GM12878 (cell line): ENCODE measurements at regions not wholly inside any gene's neighbourhood (a gene's known extent, or its start where the extent isn't known, plus 50 kb on each side); places are given as distances from the start of the nearest gene placed in this dataset.

Experiments used
- ATAC-seq: fragments of 200-7000 bp; cut with Tn5 transposase; 3 replicates; pipeline ENCODE4 v1.9.1; 2020; ENCODE audit warnings: mild to moderate bottlenecking, moderate library complexity
- BruUV-seq: library from RNA; stranded (reverse); fragments of 400-500 nt; replicated peaks from 2 replicates; lab custom pipeline; 2021; lab: Mats Ljungman, UMichigan
- CTCF ChIA-PET: fragments of 300-600 bp; sonication (Branson Sonifier 250); formaldehyde crosslinking; extraction: SDS; loops from one replicate; lab custom pipeline; 2021; ENCODE audit warnings: inconsistent platforms; lab: Yijun Ruan, JAX
- POLR2A ChIA-PET: fragments of 350-600 bp; formaldehyde crosslinking; extraction: SDS; loops from one replicate; lab custom pipeline; 2021; ENCODE audit warnings: inconsistent platforms; lab: Charles Lee
- RAD21 ChIA-PET: fragments of 300-600 bp; sonication (Branson Sonifier 250); formaldehyde crosslinking; loops from one replicate; lab custom pipeline; 2023; ENCODE audit warnings: antibody characterized with exemption; ENCODE audit not compliant: unreplicated experiment; lab: Charles Lee
- SMC1A ChIA-PET: fragments of 300-600 bp; sonication (Branson Sonifier 250); formaldehyde crosslinking; loops from one replicate; lab custom pipeline; 2023; ENCODE audit not compliant: unreplicated experiment, uncharacterized antibody; lab: Charles Lee
- DNase-seq: peaks from one replicate; pipeline ENCODE4 v3.0.0-alpha.2; 2011; ENCODE audit warnings: low read depth, low spot score
- FAIRE-seq: peaks from 3 replicates; lab custom pipeline; 2011; peaks lifted over from hg19 to GRCh38; lab: Jason Lieb, UNC
- H2AFZ ChIP-seq: 2 replicates; pipeline ENCODE4 v1.6.0; 2011; ENCODE audit warnings: low read depth, low read length, control low read depth; ENCODE audit not compliant: control insufficient read depth
- H3K27ac ChIP-seq: 2 replicates; pipeline ENCODE4 v1.5.1; 2011; ENCODE audit warnings: control low read depth; ENCODE audit not compliant: control insufficient read depth, insufficient read depth
- H3K27me3 ChIP-seq, 2 experiments: replicated peaks in 1 of 2; 2 replicates each; pipeline versions ENCODE4 v1.6.0 to v1.6.1; 2011; ENCODE audit warnings: low read length in 1 of 2; ENCODE audit not compliant: control insufficient read depth in 2 of 2, insufficient read depth in 2 of 2
- H3K36me3 ChIP-seq, 2 experiments: 2 replicates each; pipeline ENCODE4 v1.5.1; 2011; ENCODE audit warnings: low read length in 1 of 2; ENCODE audit not compliant: control insufficient read depth in 2 of 2, insufficient read depth in 2 of 2
- H3K4me1 ChIP-seq: 2 replicates; pipeline ENCODE4 v1.6.1; 2011; ENCODE audit warnings: mild to moderate bottlenecking, low read length, moderate library complexity, mixed read lengths; ENCODE audit not compliant: control insufficient read depth, insufficient read depth
- H3K4me2 ChIP-seq: 2 replicates; pipeline ENCODE4 v1.6.0; 2011; ENCODE audit warnings: control low read depth; ENCODE audit not compliant: control insufficient read depth, insufficient read depth
- H3K4me3 ChIP-seq: fragments of 200-600 bp; sonication (generic); 2 replicates; pipeline ENCODE4 v1.5.1; 2016
- H3K79me2 ChIP-seq: 2 replicates; pipeline ENCODE4 v1.6.0; 2011; ENCODE audit warnings: low read length; ENCODE audit not compliant: control insufficient read depth, insufficient read depth
- H3K9ac ChIP-seq: 2 replicates; pipeline ENCODE4 v1.8.0; 2011; ENCODE audit warnings: low read length, control low read depth, mixed read lengths; ENCODE audit not compliant: control insufficient read depth, insufficient read depth
- H3K9me3 ChIP-seq: replicated peaks from 3 replicates; pipeline ENCODE4 v1.5.1; 2011; ENCODE audit warnings: mild to moderate bottlenecking, low read length; ENCODE audit not compliant: control insufficient read depth, insufficient read depth
- H4K20me1 ChIP-seq: 2 replicates; pipeline ENCODE4 v1.6.0; 2011; ENCODE audit not compliant: control insufficient read depth, insufficient read depth
- CBFB ChIP-seq: IDR thresholded peaks from 2 replicates; pipeline ENCODE4 v1.6.1; 2016; ENCODE audit warnings: antibody characterized with exemption, low read depth
- HCFC1 ChIP-seq: fragments of 150-350 bp; IDR thresholded peaks from 2 replicates; pipeline ENCODE4 v1.6.1; 2014; ENCODE audit warnings: low read length
- IRF4 ChIP-seq: IDR thresholded peaks from 2 replicates; pipeline ENCODE4 v1.6.1; 2011; ENCODE audit warnings: low read depth, low read length
- MEF2B ChIP-seq: fragments of 450-650 bp; IDR thresholded peaks from 2 replicates; pipeline ENCODE4 v1.6.1; 2018; ENCODE audit warnings: mild to moderate bottlenecking, moderate library complexity; ENCODE audit not compliant: partially characterized antibody, poor library complexity, severe bottlenecking
- MYC ChIP-seq: IDR thresholded peaks from 2 replicates; pipeline ENCODE4 v1.6.1; 2011; ENCODE audit warnings: mild to moderate bottlenecking, low read length, moderate library complexity, inconsistent platforms; ENCODE audit not compliant: insufficient read depth, insufficient replicate concordance, insufficient read length, severe bottlenecking
- SUZ12 ChIP-seq: fragments of 200-600 bp; sonication (generic); IDR thresholded peaks from one replicate; pipeline ENCODE4 v1.6.1; 2018; ENCODE audit warnings: antibody characterized with exemption, mild to moderate bottlenecking; ENCODE audit not compliant: unreplicated experiment
- WGBS: methylation state at CpG from one replicate; pipeline ENCODE4 v1.1.6; 2016; ENCODE audit warnings: low lambda C conversion rate; ENCODE audit not compliant: insufficient replicate concordance, insufficient coverage; ENCODE audit errors: missing lambda C conversion rate; 5-methylcytosine and 5-hydroxymethylcytosine counted together
- in situ Hi-C: fragments of 300-500 bp; cut with MboI; formaldehyde crosslinking; loops from 9 replicates; pipeline ENCODE4 v1.14.3; 2018; ENCODE audit warnings: mixed read lengths
- intact Hi-C: fragments of 100-400 bp; cut with micrococcal nuclease; formaldehyde crosslinking; loops from one replicate; pipeline ENCODE4 v1.14.2; 2022; ENCODE audit not compliant: unreplicated experiment
- TF ChIP-seq, protein P1 (sequence below): fragments of 450-650 bp; IDR thresholded peaks from 2 replicates; pipeline ENCODE4 v1.6.1; 2017; ENCODE audit warnings: mild to moderate bottlenecking, low read depth, inconsistent platforms; ENCODE audit not compliant: poor library complexity, severe bottlenecking
- TF ChIP-seq, protein P2 (sequence below): fragments of 450-650 bp; IDR thresholded peaks from 2 replicates; pipeline ENCODE4 v1.6.1; 2018; ENCODE audit warnings: borderline replicate concordance, mild to moderate bottlenecking; ENCODE audit not compliant: partially characterized antibody
- TF ChIP-seq, protein P3 (sequence below): fragments of 450-650 bp; formaldehyde crosslinking; IDR thresholded peaks from 2 replicates; pipeline ENCODE4 v1.4.0; 2020; ENCODE audit warnings: mild to moderate bottlenecking, moderate library complexity
- TF ChIP-seq, protein P4 (sequence below): fragments of 450-650 bp; IDR thresholded peaks from 2 replicates; pipeline ENCODE4 v1.6.1; 2016; ENCODE audit warnings: mild to moderate bottlenecking, moderate library complexity, borderline replicate concordance

DNA sequence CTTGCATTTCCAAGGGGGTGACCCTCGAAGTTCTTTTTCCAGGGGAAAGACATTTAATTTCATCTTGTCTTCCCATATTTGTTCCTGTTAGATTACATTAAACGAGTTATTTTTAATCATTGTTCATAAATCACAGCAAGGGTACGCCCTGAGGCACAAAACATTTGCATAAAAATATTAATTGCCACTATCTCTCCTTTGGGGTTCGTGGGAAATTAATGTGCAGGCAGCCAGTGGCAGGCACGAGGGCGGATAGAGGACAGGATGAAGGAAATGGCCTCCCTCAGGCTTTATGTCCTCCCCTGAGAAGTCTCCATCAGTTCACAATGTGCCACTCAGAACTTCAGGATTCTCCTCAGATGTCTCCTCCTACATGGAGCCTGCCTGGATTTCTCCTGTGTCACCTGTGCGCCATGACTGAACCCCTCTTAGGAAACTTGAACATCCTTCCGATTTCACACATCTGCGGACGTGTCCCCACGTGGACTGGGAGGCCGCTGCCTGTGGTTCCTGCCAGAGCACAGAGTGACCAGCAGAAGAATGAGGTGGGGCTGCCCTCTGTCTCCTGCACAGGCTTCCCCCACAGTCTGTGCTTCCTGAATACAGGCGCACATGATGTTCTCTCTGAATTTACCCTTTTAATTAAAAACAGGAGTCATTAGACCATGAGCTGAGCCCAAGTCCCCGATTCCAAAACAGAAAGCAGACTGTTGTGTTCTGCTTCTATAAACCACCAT lies 1085.9 kb downstream of the TBC1D22A start:
- H3K4me3 ChIP-seq, result no peak overlapping the region
- H4K20me1 ChIP-seq, result no peaks in the 10 kb centered on the region
- ChIA-PET CTCF (no interaction called here), SMC1A (no interaction called here), POLR2A (no interaction called here), RAD21 (no interaction called here)
- ATAC-seq (no peak), FAIRE-seq (no peak), DNase-seq (no peak)
- H3K36me3 ChIP-seq, result no peaks in the 10 kb centered on the region
- in situ Hi-C loops, result no loop called here
- H3K4me1 ChIP-seq, result no peaks in the 10 kb centered on the region
- intact Hi-C loops, result no loop called here
- 24% methylated on average over 14 of the region's 14 CpGs for WGBS
- H3K4me2 ChIP-seq, result no peak overlapping the region
- no peaks in the 10 kb centered on the region for H3K79me2 ChIP-seq
- no TSS peak for BruUV-seq
- H3K9me3 ChIP-seq, result no peaks in the 10 kb centered on the region
- H3K27me3 ChIP-seq, result no peaks in the 10 kb centered on the region
- H3K9ac ChIP-seq, result no peak overlapping the region
- H2AFZ ChIP-seq, result no peak overlapping the region
- no peak overlapping the region for H3K27ac ChIP-seq
- no peak for TF ChIP-seq HCFC1
- TF ChIP-seq MEF2B, result no peak
- TF ChIP-seq, protein P1, sequence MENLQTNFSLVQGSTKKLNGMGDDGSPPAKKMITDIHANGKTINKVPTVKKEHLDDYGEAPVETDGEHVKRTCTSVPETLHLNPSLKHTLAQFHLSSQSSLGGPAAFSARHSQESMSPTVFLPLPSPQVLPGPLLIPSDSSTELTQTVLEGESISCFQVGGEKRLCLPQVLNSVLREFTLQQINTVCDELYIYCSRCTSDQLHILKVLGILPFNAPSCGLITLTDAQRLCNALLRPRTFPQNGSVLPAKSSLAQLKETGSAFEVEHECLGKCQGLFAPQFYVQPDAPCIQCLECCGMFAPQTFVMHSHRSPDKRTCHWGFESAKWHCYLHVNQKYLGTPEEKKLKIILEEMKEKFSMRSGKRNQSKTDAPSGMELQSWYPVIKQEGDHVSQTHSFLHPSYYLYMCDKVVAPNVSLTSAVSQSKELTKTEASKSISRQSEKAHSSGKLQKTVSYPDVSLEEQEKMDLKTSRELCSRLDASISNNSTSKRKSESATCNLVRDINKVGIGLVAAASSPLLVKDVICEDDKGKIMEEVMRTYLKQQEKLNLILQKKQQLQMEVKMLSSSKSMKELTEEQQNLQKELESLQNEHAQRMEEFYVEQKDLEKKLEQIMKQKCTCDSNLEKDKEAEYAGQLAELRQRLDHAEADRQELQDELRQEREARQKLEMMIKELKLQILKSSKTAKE, result no peak
- TF ChIP-seq, protein P2, sequence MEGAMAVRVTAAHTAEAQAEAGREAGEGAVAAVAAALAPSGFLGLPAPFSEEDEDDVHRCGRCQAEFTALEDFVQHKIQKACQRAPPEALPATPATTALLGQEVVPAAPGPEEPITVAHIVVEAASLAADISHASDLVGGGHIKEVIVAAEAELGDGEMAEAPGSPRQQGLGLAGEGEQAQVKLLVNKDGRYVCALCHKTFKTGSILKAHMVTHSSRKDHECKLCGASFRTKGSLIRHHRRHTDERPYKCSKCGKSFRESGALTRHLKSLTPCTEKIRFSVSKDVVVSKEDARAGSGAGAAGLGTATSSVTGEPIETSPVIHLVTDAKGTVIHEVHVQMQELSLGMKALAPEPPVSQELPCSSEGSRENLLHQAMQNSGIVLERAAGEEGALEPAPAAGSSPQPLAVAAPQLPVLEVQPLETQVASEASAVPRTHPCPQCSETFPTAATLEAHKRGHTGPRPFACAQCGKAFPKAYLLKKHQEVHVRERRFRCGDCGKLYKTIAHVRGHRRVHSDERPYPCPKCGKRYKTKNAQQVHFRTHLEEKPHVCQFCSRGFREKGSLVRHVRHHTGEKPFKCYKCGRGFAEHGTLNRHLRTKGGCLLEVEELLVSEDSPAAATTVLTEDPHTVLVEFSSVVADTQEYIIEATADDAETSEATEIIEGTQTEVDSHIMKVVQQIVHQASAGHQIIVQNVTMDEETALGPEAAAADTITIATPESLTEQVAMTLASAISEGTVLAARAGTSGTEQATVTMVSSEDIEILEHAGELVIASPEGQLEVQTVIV, result no peak
- TF ChIP-seq MYC, result no peak
- no peak for TF ChIP-seq IRF4
- TF ChIP-seq SUZ12, result no peak
- no peak for TF ChIP-seq CBFB
- TF ChIP-seq, protein P3, sequence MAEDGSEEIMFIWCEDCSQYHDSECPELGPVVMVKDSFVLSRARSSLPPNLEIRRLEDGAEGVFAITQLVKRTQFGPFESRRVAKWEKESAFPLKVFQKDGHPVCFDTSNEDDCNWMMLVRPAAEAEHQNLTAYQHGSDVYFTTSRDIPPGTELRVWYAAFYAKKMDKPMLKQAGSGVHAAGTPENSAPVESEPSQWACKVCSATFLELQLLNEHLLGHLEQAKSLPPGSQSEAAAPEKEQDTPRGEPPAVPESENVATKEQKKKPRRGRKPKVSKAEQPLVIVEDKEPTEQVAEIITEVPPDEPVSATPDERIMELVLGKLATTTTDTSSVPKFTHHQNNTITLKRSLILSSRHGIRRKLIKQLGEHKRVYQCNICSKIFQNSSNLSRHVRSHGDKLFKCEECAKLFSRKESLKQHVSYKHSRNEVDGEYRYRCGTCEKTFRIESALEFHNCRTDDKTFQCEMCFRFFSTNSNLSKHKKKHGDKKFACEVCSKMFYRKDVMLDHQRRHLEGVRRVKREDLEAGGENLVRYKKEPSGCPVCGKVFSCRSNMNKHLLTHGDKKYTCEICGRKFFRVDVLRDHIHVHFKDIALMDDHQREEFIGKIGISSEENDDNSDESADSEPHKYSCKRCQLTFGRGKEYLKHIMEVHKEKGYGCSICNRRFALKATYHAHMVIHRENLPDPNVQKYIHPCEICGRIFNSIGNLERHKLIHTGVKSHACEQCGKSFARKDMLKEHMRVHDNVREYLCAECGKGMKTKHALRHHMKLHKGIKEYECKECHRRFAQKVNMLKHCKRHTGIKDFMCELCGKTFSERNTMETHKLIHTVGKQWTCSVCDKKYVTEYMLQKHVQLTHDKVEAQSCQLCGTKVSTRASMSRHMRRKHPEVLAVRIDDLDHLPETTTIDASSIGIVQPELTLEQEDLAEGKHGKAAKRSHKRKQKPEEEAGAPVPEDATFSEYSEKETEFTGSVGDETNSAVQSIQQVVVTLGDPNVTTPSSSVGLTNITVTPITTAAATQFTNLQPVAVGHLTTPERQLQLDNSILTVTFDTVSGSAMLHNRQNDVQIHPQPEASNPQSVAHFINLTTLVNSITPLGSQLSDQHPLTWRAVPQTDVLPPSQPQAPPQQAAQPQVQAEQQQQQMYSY (CRISPR knock-in tag), result no peak
- TF ChIP-seq, protein P4, sequence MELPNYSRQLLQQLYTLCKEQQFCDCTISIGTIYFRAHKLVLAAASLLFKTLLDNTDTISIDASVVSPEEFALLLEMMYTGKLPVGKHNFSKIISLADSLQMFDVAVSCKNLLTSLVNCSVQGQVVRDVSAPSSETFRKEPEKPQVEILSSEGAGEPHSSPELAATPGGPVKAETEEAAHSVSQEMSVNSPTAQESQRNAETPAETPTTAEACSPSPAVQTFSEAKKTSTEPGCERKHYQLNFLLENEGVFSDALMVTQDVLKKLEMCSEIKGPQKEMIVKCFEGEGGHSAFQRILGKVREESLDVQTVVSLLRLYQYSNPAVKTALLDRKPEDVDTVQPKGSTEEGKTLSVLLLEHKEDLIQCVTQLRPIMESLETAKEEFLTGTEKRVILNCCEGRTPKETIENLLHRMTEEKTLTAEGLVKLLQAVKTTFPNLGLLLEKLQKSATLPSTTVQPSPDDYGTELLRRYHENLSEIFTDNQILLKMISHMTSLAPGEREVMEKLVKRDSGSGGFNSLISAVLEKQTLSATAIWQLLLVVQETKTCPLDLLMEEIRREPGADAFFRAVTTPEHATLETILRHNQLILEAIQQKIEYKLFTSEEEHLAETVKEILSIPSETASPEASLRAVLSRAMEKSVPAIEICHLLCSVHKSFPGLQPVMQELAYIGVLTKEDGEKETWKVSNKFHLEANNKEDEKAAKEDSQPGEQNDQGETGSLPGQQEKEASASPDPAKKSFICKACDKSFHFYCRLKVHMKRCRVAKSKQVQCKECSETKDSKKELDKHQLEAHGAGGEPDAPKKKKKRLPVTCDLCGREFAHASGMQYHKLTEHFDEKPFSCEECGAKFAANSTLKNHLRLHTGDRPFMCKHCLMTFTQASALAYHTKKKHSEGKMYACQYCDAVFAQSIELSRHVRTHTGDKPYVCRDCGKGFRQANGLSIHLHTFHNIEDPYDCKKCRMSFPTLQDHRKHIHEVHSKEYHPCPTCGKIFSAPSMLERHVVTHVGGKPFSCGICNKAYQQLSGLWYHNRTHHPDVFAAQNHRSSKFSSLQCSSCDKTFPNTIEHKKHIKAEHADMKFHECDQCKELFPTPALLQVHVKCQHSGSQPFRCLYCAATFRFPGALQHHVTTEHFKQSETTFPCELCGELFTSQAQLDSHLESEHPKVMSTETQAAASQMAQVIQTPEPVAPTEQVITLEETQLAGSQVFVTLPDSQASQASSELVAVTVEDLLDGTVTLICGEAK, result no peak
